ENCODE measurements at regions not wholly inside any gene's neighbourhood (a gene's known extent, or its start where the extent isn't known, plus 50 kb on each side); places are given as distances from the start of the nearest gene placed in this dataset.

DNA sequence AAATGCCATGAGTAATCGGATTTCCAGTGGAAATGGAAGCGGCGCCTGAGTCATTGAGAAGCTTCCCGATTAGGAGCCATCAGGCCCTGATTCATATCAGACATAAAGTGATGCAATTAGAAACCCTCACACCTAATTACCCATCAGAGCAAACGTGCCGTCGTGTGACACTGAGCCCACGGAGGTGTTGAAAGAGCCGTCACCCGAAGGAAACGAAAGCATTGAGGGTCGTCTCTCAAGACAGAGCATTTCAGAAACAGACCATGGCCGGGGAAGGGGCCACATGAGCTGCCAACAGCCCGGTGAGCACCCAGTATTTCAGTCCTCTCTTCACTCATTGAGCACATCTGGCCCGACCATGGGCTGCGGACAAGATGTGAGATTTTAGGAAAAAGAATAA lies 829.3 kb downstream of the TBC1D22A start:
- TF ChIP-seq CTCF (IDR thresholded peaks at IDR 0.05 in 8 of 11, conservative IDR thresholded peaks at IDR 0.05 in 3 of 11) (no peak), POLR2AphosphoS5 (IDR thresholded peaks at IDR 0.05) (no peak)

Measured in spleen (tissue), 7 donors.